H1 (cell line): ENCODE measurements at regions not wholly inside any gene's neighbourhood (a gene's known extent, or its start where the extent isn't known, plus 50 kb on each side); places are given as distances from the start of the nearest gene placed in this dataset.

ENCODE experiments used
- CTCF ChIA-PET: fragments of 300-600 bp; sonication (Branson Sonifier 250); formaldehyde crosslinking; loops from one replicate; lab custom pipeline; 2021; ENCODE audit not compliant: partially characterized antibody; lab: Charles Lee
- POLR2A ChIA-PET: fragments of 300-600 bp; sonication (Branson Sonifier 250); formaldehyde crosslinking; loops from one replicate; lab custom pipeline; 2021; ENCODE audit warnings: inconsistent platforms; ENCODE audit not compliant: partially characterized antibody; lab: Charles Lee
- DNase-seq, 2 experiments: peaks; one replicate each; pipeline versions ENCODE4 v3.0.0 to v3.0.0-alpha.2; 2010 to 2022; ENCODE audit warnings: low spot score in 2 of 2, low read depth in 1 of 2, mixed read lengths in 1 of 2
- FAIRE-seq: peaks from 2 replicates; lab custom pipeline; 2011; peaks lifted over from hg19 to GRCh38; lab: Jason Lieb, UNC
- H2AFZ ChIP-seq: 2 replicates; pipeline ENCODE4 v1.8.1; 2012; ENCODE audit warnings: low read length, inconsistent platforms
- H2AK5ac ChIP-seq: 2 replicates; pipeline ENCODE4 v1.6.1; 2013; ENCODE audit warnings: low read depth, low read length
- H2BK120ac ChIP-seq: replicated peaks from 2 replicates; pipeline ENCODE3; 2013; ENCODE audit warnings: low read depth, low read length, inconsistent platforms
- H2BK12ac ChIP-seq: 2 replicates; pipeline ENCODE4 v1.6.1; 2013; ENCODE audit warnings: low read depth, low read length
- H2BK15ac ChIP-seq: 2 replicates; pipeline ENCODE4 v1.6.1; 2013; ENCODE audit warnings: low read length
- H2BK20ac ChIP-seq: 2 replicates; pipeline ENCODE4 v1.6.1; 2013; ENCODE audit warnings: low read length
- H2BK5ac ChIP-seq: 2 replicates; pipeline ENCODE4 v1.6.1; 2013; ENCODE audit warnings: low read depth, low read length
- H3K14ac ChIP-seq: 2 replicates; pipeline ENCODE4 v1.6.1; 2013; ENCODE audit warnings: inconsistent platforms; ENCODE audit not compliant: insufficient read length
- H3K18ac ChIP-seq: 2 replicates; pipeline ENCODE4 v1.6.1; 2013; ENCODE audit warnings: low read length; ENCODE audit errors: extremely low read depth
- H3K23ac ChIP-seq: 2 replicates; pipeline ENCODE4 v1.6.1; 2013; ENCODE audit warnings: inconsistent platforms; ENCODE audit not compliant: insufficient read length
- H3K23me2 ChIP-seq: 2 replicates; pipeline ENCODE4 v1.6.1; 2013; ENCODE audit warnings: low read depth, low read length
- H3K27ac ChIP-seq: 2 replicates; pipeline ENCODE4 v1.6.1; 2011; ENCODE audit warnings: low read depth, low read length, inconsistent platforms
- H3K27me3 ChIP-seq, 4 experiments: replicated peaks in 1 of 4; 1 replicate in 1 of 4; 2 replicates in 3 of 4; pipeline versions ENCODE4 v1.6.1 to v1.8.1; 2011 to 2013; ENCODE audit warnings: low read length in 3 of 4, mild to moderate bottlenecking in 3 of 4, inconsistent platforms in 2 of 4, mixed read lengths in 2 of 4, moderate library complexity in 1 of 4; ENCODE audit not compliant: control insufficient read depth in 3 of 4, insufficient read depth in 3 of 4; ENCODE audit errors: extremely low read depth in 1 of 4
- H3K36me3 ChIP-seq, 4 experiments: 2 replicates each; pipeline versions ENCODE4 v1.6.1 to v1.8.1; 2011 to 2013; ENCODE audit warnings: mild to moderate bottlenecking in 4 of 4, low read length in 3 of 4, moderate library complexity in 2 of 4, control low read depth in 1 of 4, inconsistent platforms in 1 of 4; ENCODE audit not compliant: insufficient read depth in 4 of 4, control insufficient read depth in 2 of 4
- H3K4ac ChIP-seq: replicated peaks from 2 replicates; pipeline ENCODE3; 2013; ENCODE audit warnings: low read length, low read depth, mixed read lengths, inconsistent platforms; ENCODE audit not compliant: insufficient read length
- H3K4me1 ChIP-seq, 4 experiments: replicated peaks in 1 of 4; 1 replicate in 1 of 4; 2 replicates in 3 of 4; pipeline versions ENCODE4 v1.6.1 to v1.8.1; 2011 to 2013; ENCODE audit warnings: low read length in 3 of 4, inconsistent platforms in 2 of 4, mixed read lengths in 1 of 4; ENCODE audit not compliant: insufficient read depth in 4 of 4, control insufficient read depth in 3 of 4
- H3K4me2 ChIP-seq, 2 experiments: 2 replicates each; pipeline versions ENCODE4 v1.6.1 to v1.8.1; 2011 to 2013; ENCODE audit warnings: low read depth in 2 of 2, low read length in 2 of 2, control low read depth in 1 of 2, inconsistent platforms in 1 of 2, mild to moderate bottlenecking in 1 of 2; ENCODE audit not compliant: insufficient read depth in 1 of 2
- H3K4me3 ChIP-seq, 4 experiments: fragments of 200-600, 300-600 bp in 1 of 4; sonication (generic), shearing (Covaris generic), sonication (Bioruptor Twin) in 1 of 4; 2 replicates each; pipeline versions ENCODE4 v1.5.1 to v1.8.1; 2011 to 2016; ENCODE audit warnings: low read length in 4 of 4, low read depth in 3 of 4, control low read depth in 2 of 4, inconsistent platforms in 2 of 4, mild to moderate bottlenecking in 2 of 4, mixed read lengths in 1 of 4, moderate library complexity in 1 of 4; ENCODE audit not compliant: insufficient read depth in 2 of 4; ENCODE audit errors: extremely low read depth in 1 of 4
- H3K56ac ChIP-seq: replicated peaks from 2 replicates; pipeline ENCODE3; 2013; ENCODE audit warnings: low read depth, mild to moderate bottlenecking, mixed read lengths, low read length, inconsistent platforms; ENCODE audit not compliant: insufficient read length
- H3K79me1 ChIP-seq: 2 replicates; pipeline ENCODE4 v1.6.1; 2013; ENCODE audit warnings: low read depth, low read length, control low read depth
- H3K79me2 ChIP-seq, 2 experiments: 2 replicates each; pipeline versions ENCODE4 v1.6.1 to v1.8.1; 2012 to 2013; ENCODE audit warnings: low read length in 2 of 2, mild to moderate bottlenecking in 2 of 2, inconsistent platforms in 1 of 2; ENCODE audit not compliant: insufficient read depth in 2 of 2, control insufficient read depth in 1 of 2
- H3K9ac ChIP-seq, 4 experiments: replicated peaks in 1 of 4; 1 replicate in 1 of 4; 2 replicates in 3 of 4; pipeline versions ENCODE4 v1.6.1 to v1.8.1; 2011 to 2013; ENCODE audit warnings: low read depth in 3 of 4, low read length in 3 of 4, control low read depth in 2 of 4, mild to moderate bottlenecking in 2 of 4, moderate library complexity in 2 of 4, inconsistent platforms in 1 of 4; ENCODE audit errors: extremely low read depth in 1 of 4
- H3K9me3 ChIP-seq, 2 experiments: 2 replicates each; pipeline versions ENCODE4 v1.6.1 to v1.8.1; 2012 to 2013; ENCODE audit warnings: mild to moderate bottlenecking in 2 of 2, moderate library complexity in 2 of 2, control low read depth in 1 of 2, inconsistent platforms in 1 of 2, low read depth in 1 of 2, low read length in 1 of 2, mixed read lengths in 1 of 2; ENCODE audit not compliant: insufficient read depth in 2 of 2
- H4K20me1 ChIP-seq, 2 experiments: replicated peaks in 1 of 2; 2 replicates each; pipeline versions ENCODE3 to v1.8.1; 2011 to 2013; ENCODE audit warnings: inconsistent platforms in 2 of 2, low read length in 2 of 2, mild to moderate bottlenecking in 1 of 2; ENCODE audit not compliant: insufficient read depth in 2 of 2, control insufficient read depth in 1 of 2
- H4K5ac ChIP-seq: 2 replicates; pipeline ENCODE4 v1.6.1; 2013; ENCODE audit warnings: low read length, low read depth, mixed read lengths, inconsistent platforms; ENCODE audit not compliant: insufficient read length
- H4K8ac ChIP-seq: 2 replicates; pipeline ENCODE4 v1.8.0; 2013; ENCODE audit warnings: mild to moderate bottlenecking, moderate library complexity, low read length, inconsistent platforms; ENCODE audit not compliant: insufficient read depth; ENCODE audit errors: extremely low read depth
- H4K91ac ChIP-seq: replicated peaks from 2 replicates; pipeline ENCODE3; 2013; ENCODE audit warnings: low read length, mixed read lengths, inconsistent platforms; ENCODE audit not compliant: insufficient read length
- BACH1 ChIP-seq: IDR thresholded peaks from 2 replicates; pipeline ENCODE4 v1.6.1; 2012; ENCODE audit warnings: low read length, improper control_type of control experiment
- BCL11A ChIP-seq, 2 experiments: IDR thresholded peaks; one replicate each; pipeline ENCODE4 v1.6.1; 2011; ENCODE audit warnings: low read depth in 2 of 2, low read length in 2 of 2, mild to moderate bottlenecking in 2 of 2
- EGR1 ChIP-seq: IDR thresholded peaks from 2 replicates; pipeline ENCODE4 v1.6.1; 2011; ENCODE audit warnings: low read depth, low read length, borderline replicate concordance
- EP300 ChIP-seq, 2 experiments: IDR thresholded peaks; 1 replicate in 1 of 2; 2 replicates in 1 of 2; pipeline ENCODE4 v1.6.1; 2011 to 2012; ENCODE audit warnings: low read depth in 2 of 2, low read length in 2 of 2, mild to moderate bottlenecking in 2 of 2, borderline replicate concordance in 1 of 2, inconsistent platforms in 1 of 2, moderate library complexity in 1 of 2
- JUND ChIP-seq: IDR thresholded peaks from 2 replicates; pipeline ENCODE4 v1.6.1; 2011; ENCODE audit warnings: mild to moderate bottlenecking, improper control_type of control experiment, low read length
- KDM1A ChIP-seq: fragments of 200-600, 300-600 bp; sonication (generic); IDR thresholded peaks from 2 replicates; pipeline ENCODE4 v1.7.1; 2016; ENCODE audit warnings: mild to moderate bottlenecking, low read length, borderline replicate concordance
- NANOG ChIP-seq: IDR thresholded peaks from 2 replicates; pipeline ENCODE4 v1.6.1; 2011; ENCODE audit warnings: low read length, low read depth, mild to moderate bottlenecking, inconsistent platforms; ENCODE audit not compliant: insufficient read depth, poor library complexity, severe bottlenecking
- POLR2AphosphoS5 ChIP-seq: IDR thresholded peaks from 2 replicates; pipeline ENCODE4 v1.6.1; 2011; ENCODE audit warnings: low read depth, low read length
- RFX5 ChIP-seq: IDR thresholded peaks from 2 replicates; pipeline ENCODE4 v1.6.1; 2011; ENCODE audit warnings: low read depth, low read length, improper control_type of control experiment, borderline replicate concordance
- SAP30 ChIP-seq: fragments of 300-600 bp; sonication (generic); IDR thresholded peaks from 2 replicates; pipeline ENCODE4 v1.7.1; 2012; ENCODE audit warnings: low read length, moderate library complexity, mild to moderate bottlenecking, inconsistent platforms; ENCODE audit not compliant: insufficient read depth, insufficient replicate concordance
- SIN3A ChIP-seq, 2 experiments: IDR thresholded peaks in 1 of 2; conservative IDR thresholded peaks in 1 of 2; 2 replicates each; pipeline ENCODE4 v1.6.1; 2011 to 2012; ENCODE audit warnings: low read length in 2 of 2, improper control_type of control experiment in 1 of 2, low read depth in 1 of 2, mild to moderate bottlenecking in 1 of 2
- SP4 ChIP-seq: IDR thresholded peaks from 2 replicates; pipeline ENCODE4 v1.6.1; 2012; ENCODE audit warnings: low read length, inconsistent platforms
- SRF ChIP-seq: IDR thresholded peaks from 2 replicates; pipeline ENCODE4 v1.6.1; 2011; ENCODE audit warnings: mild to moderate bottlenecking, low read depth, low read length, moderate library complexity
- TEAD4 ChIP-seq: IDR thresholded peaks from 2 replicates; pipeline ENCODE4 v1.6.1; 2012; ENCODE audit warnings: low read depth, low read length, inconsistent platforms, mixed read lengths
- ZNF274 ChIP-seq: IDR thresholded peaks from 2 replicates; pipeline ENCODE4 v1.7.0; 2012; ENCODE audit warnings: low read length, borderline replicate concordance; ENCODE audit errors: extremely low read depth
- WGBS, 2 experiments: shearing (Covaris generic) in 1 of 2; methylation state at CpG; one replicate each; pipeline versions ENCODE4 v1.1.6 to v1.1.7; 2013 to 2015; ENCODE audit warnings: low lambda C conversion rate in 2 of 2, mixed read lengths in 2 of 2, inconsistent platforms in 1 of 2, low coverage in 1 of 2, missing lambda C conversion rate in 1 of 2; ENCODE audit not compliant: insufficient replicate concordance in 2 of 2, insufficient coverage in 1 of 2, insufficient read length in 1 of 2; ENCODE audit errors: extremely low coverage in 1 of 2, missing lambda C conversion rate in 1 of 2; 5-methylcytosine and 5-hydroxymethylcytosine counted together

DNA sequence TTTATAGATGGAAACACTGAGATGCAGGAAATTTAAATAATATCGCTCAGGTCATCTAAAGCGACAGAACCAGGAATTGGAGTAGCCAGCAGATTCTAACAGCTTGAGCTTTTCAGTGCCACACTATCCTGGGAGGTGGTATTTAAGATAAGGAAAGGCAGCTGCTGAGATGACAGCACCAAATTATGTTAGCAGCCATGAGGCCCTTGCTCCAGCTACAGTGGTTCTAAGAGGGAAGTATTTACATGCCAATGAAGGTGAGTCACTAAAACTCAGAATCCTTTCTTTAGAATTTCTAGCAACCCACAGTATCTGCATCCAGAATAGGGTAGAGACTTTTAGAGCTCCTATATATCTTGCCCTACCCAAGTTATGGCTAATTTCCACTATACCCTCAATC is 127.0 kb upstream of the VLDLR start:
- Histone ChIP-seq H2AK5ac (no peak overlapping the region), H2BK12ac (no peak overlapping the region), H3K36me3 (0 out of 8 replicates have a peak, but pooled peaks cover 0 to 3% (median 0%) of the 10 kb centered on the region in 4 experiments), H2BK120ac (no peak overlapping the region), H3K18ac (no peak overlapping the region), H2AFZ (no peak overlapping the region), H4K91ac (no peak overlapping the region), H3K23me2 (no peaks in the 10 kb centered on the region), H2BK15ac (no peak overlapping the region), H4K5ac (no peak overlapping the region), H3K27me3 (no peaks in the 10 kb centered on the region), H3K79me1 (no peaks in the 10 kb centered on the region), H2BK5ac (no peak overlapping the region), H3K4me3 (no peak overlapping the region), H3K4me1 (peaks cover 0 to 6% (median 4%) of the 10 kb centered on the region in 4 experiments; a peak in 2 of 7 replicates), H3K79me2 (no peaks in the 10 kb centered on the region), H3K23ac (no peak overlapping the region), H3K9ac (no peak overlapping the region), H3K4ac (no peak overlapping the region), H3K4me2 (no peak overlapping the region), H4K20me1 (no peaks in the 10 kb centered on the region), H3K9me3 (no peaks in the 10 kb centered on the region), H4K8ac (no peak overlapping the region), H3K14ac (no peak overlapping the region), H3K27ac (no peak overlapping the region), H2BK20ac (no peak overlapping the region), H3K56ac (no peak overlapping the region)
- FAIRE-seq = peak; percentile 32
- ChIA-PET POLR2A (no interaction called here), CTCF (interaction anchor here (0.6 to 1.5 kb wide), 6 partner anchors 21 to 619 kb away, joined by 3 to 9 read pairs (median 4); no protein-coding TSS in a partner anchor)
- peak in 1 of 2 experiments; percentile 39 for DNase-seq
- WGBS, 2 experiments = 47% methylated on average over 2 of the region's 2 CpGs; no CpG with 5 or more reads in 1 of the 2 experiments
- TF ChIP-seq NANOG (no peak), TEAD4 (no peak), RFX5 (no peak), ZNF274 (no peak), EP300 (IDR thresholded peaks at IDR 0.05; ENCODE audit: borderline replicate concordance in 1 of 2, low read depth in 2 of 2, low read length in 2 of 2) (no peak), POLR2AphosphoS5 (no peak), JUND (peak; percentile 85), SIN3A (conservative IDR thresholded peaks at IDR 0.05 in 1 of 2, IDR thresholded peaks at IDR 0.05 in 1 of 2; ENCODE audit: low read depth in 1 of 2, low read length in 2 of 2) (0 out of 4 replicates have a peak, but pooled peaks of 1 of the 2 experiments have one; percentile 37), BACH1 (no peak), KDM1A (no peak), SRF (no peak), SP4 (no peak), BCL11A (IDR thresholded peaks at IDR 0.05; ENCODE audit: low read depth in 2 of 2, low read length in 2 of 2) (no peak), SAP30 (no peak), EGR1 (no peak)
